Colonic mucosa (tissue), 4 donors: ENCODE measurements at regions not wholly inside any gene's neighbourhood (a gene's known extent, or its start where the extent isn't known, plus 50 kb on each side); places are given as distances from the start of the nearest gene placed in this dataset.

Experiments
- DNase-seq: peaks from one replicate; pipeline ENCODE4 v3.0.0-alpha.2; 2020
- H3K27ac ChIP-seq: fragments of 200-600 bp; one replicate; pipeline ENCODE4 v1.8.0; 2021
- H3K27me3 ChIP-seq: fragments of 200-600 bp; one replicate; pipeline ENCODE4 v1.8.0; 2021
- H3K36me3 ChIP-seq: fragments of 200-600 bp; one replicate; pipeline ENCODE4 v1.8.0; 2021
- H3K4me1 ChIP-seq: fragments of 200-600 bp; one replicate; pipeline ENCODE4 v1.8.0; 2021; ENCODE audit warnings: mild to moderate bottlenecking
- H3K4me3 ChIP-seq: fragments of 200-600 bp; one replicate; pipeline ENCODE4 v1.8.0; 2021
- H3K9ac ChIP-seq, 2 donors: one replicate each; pipeline ENCODE4 v1.7.0; 2013; ENCODE audit warnings: control low read depth in 2 of 2, low read depth in 2 of 2, low read length in 2 of 2
- H3K9me3 ChIP-seq: fragments of 200-600 bp; one replicate; pipeline ENCODE4 v1.8.0; 2021
- CTCF ChIP-seq: fragments of 200-600 bp; IDR thresholded peaks from one replicate; pipeline ENCODE4 v1.8.0; 2022; ENCODE audit warnings: antibody characterized with exemption, mild to moderate bottlenecking
- intact Hi-C: fragments of 100-400 bp; cut with DNase I; formaldehyde crosslinking; loops from one replicate; pipeline ENCODE4 v1.14.1; 2022
- donor health status: healthy.
- donor health status: DM: no; HTN: no; CAD: no.
- donor health status: DM: no; HTN: no; CAD: no.

DNA sequence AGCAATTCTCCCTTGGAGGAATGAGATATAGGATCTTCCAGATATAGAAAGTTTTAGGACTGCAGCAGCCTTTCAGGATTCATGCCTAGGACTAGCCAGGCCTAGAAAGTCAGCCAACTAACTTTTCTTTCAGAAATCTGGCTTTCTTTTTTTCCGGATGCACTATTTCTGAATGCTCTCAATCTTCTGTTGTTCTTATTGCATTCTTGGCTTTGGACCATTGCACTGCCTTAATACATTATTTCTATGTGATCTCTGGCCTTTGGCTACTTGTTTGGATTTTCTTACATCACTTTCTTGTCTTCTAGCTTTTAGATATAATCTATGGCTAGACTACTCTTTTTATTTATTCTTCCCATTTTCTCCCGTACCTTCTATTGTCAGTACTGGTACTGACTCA lies 813.1 kb upstream of the HTR2C start:
- Histone ChIP-seq H3K9me3 (no peaks in the 10 kb centered on the region), H3K36me3 (no peaks in the 10 kb centered on the region), H3K4me1 (no peaks in the 10 kb centered on the region), H3K27ac (no peak overlapping the region), H3K27me3 (no peaks in the 10 kb centered on the region), H3K4me3 (no peak overlapping the region), H3K9ac (no peak overlapping the region)
- intact Hi-C loops, result no loop called here
- TF ChIP-seq CTCF, result no peak
- DNase-seq, result no peak

DNA sequence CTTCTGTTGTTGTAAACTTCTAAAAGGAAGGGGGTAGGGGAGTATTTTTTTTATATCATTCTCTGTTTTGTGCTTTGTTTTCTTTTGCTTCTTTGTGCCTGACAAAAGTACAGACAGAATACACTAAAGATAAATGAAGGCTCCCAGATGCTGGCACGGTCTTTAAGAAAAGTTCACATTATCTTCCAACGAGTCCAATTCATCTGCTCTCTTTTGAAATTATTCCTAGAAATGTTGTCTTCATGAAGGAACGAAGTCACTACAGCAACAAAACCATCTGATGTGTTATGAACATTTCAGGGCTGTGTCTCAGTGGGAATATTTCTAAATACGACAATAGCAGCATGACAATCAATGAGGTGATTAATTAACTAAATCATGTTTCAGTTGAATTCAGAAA lies 813.8 kb upstream of the HTR2C start:
- DNase-seq, result no peak
- Histone ChIP-seq H3K27me3 (no peaks in the 10 kb centered on the region), H3K9ac (no peak overlapping the region), H3K9me3 (no peaks in the 10 kb centered on the region), H3K36me3 (no peaks in the 10 kb centered on the region), H3K27ac (no peak overlapping the region), H3K4me3 (no peak overlapping the region), H3K4me1 (no peaks in the 10 kb centered on the region)
- intact Hi-C loops, result no loop called here
- TF ChIP-seq CTCF, result no peak

DNA sequence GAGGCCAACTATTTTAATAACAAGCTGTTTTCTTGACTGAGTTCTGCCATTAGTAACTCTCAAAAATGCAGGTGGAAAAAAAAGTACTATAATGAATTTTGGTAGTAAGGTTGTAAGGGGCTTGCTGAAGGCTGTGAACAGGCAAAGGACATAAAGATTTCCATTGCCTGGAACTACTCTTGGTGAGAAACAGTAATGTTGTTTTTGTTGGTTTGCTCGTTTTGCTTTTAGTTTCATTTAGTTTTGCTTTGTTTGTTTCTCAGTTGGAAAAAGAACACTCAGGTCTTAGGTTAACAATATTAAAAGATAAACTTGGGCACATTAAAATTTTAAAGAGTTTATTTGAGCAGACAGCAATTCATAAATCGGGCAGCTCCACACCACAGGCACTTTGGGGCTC lies 824.5 kb upstream of the HTR2C start:
- no peak overlapping the region for H3K9ac ChIP-seq
- H3K4me3 ChIP-seq, result no peak overlapping the region
- H3K27ac ChIP-seq, result no peak overlapping the region
- no peaks in the 10 kb centered on the region for H3K27me3 ChIP-seq
- TF ChIP-seq CTCF, result no peak
- no peaks in the 10 kb centered on the region for H3K36me3 ChIP-seq
- no peaks in the 10 kb centered on the region for H3K4me1 ChIP-seq
- intact Hi-C loops, result no loop called here
- no peak for DNase-seq
- no peaks in the 10 kb centered on the region for H3K9me3 ChIP-seq

GRCh38 chrX:113747274-113747973 lies 836.5 kb upstream of the HTR2C start:
- H3K36me3 ChIP-seq, result no peaks in the 10 kb centered on the region
- no peak for DNase-seq
- no peak overlapping the region for H3K27ac ChIP-seq
- no peak overlapping the region for H3K4me3 ChIP-seq
- H3K9ac ChIP-seq, result no peak overlapping the region
- TF ChIP-seq CTCF, result no peak
- no peaks in the 10 kb centered on the region for H3K4me1 ChIP-seq
- H3K27me3 ChIP-seq, result no peaks in the 10 kb centered on the region
- H3K9me3 ChIP-seq, result no peaks in the 10 kb centered on the region
- intact Hi-C loops, result no loop called here

DNA sequence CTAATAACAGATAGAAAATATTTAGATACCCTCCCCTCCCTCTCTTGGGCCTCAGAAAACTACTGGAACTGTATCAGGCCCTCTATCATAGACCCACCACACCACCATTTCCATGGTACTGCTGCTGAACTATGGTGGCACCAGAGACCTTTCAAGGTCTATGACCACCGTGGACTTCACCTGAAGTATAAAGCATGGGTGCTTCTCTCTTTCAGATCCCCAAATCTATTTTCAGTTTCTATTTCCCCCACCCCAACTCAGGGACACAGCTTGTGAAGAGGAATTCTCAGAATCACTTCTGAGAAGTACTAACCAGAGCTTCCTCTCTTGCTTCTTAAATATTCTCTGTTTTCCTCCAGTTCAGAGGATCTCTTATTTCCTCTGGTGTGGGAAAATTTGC lies 840.8 kb upstream of the HTR2C start:
- DNase-seq, result no peak
- Histone ChIP-seq H3K27ac (no peak overlapping the region), H3K4me3 (no peak overlapping the region), H3K9ac (no peak overlapping the region), H3K36me3 (no peaks in the 10 kb centered on the region), H3K9me3 (no peaks in the 10 kb centered on the region), H3K4me1 (no peaks in the 10 kb centered on the region), H3K27me3 (no peaks in the 10 kb centered on the region)
- intact Hi-C loops, result no loop called here
- no peak for TF ChIP-seq CTCF
